PFSK-1 (cell line): ENCODE measurements at regions not wholly inside any gene's neighbourhood (a gene's known extent, or its start where the extent isn't known, plus 50 kb on each side); places are given as distances from the start of the nearest gene placed in this dataset.

Source experiments
- FOXP2 ChIP-seq: optimal IDR thresholded peaks from 2 replicates; pipeline ENCODE3; 2011; ENCODE audit warnings: borderline replicate concordance, control low read depth, inconsistent platforms; ENCODE audit not compliant: insufficient read depth; ENCODE audit errors: extremely low read length, extremely low read depth
- POLR2AphosphoS5 ChIP-seq: IDR thresholded peaks from 2 replicates; pipeline ENCODE4 v1.6.1; 2012; ENCODE audit warnings: low read depth, mild to moderate bottlenecking, control low read depth, low read length, moderate library complexity
- REST ChIP-seq, 2 experiments: IDR thresholded peaks; 2 replicates each; pipeline versions ENCODE4 v1.6.1 to v1.8.0; 2011 to 2012; ENCODE audit warnings: low read depth in 2 of 2, low read length in 2 of 2, control low read depth in 1 of 2, inconsistent platforms in 1 of 2, mild to moderate bottlenecking in 1 of 2, moderate library complexity in 1 of 2; ENCODE audit not compliant: insufficient read depth in 1 of 2
- SIN3A ChIP-seq: IDR thresholded peaks from 2 replicates; pipeline ENCODE4 v1.6.1; 2012; ENCODE audit warnings: mild to moderate bottlenecking, low read length, moderate library complexity, borderline replicate concordance; ENCODE audit not compliant: insufficient read depth
- TAF1 ChIP-seq: IDR thresholded peaks from 2 replicates; pipeline ENCODE4 v1.6.1; 2012; ENCODE audit warnings: low read length, control low read depth, borderline replicate concordance; ENCODE audit not compliant: insufficient read depth

GRCh38 chr6:156658186-156658965 lies 118.8 kb upstream of the ARID1B start:
- no peak for TF ChIP-seq POLR2AphosphoS5
- TF ChIP-seq TAF1 = no peak
- TF ChIP-seq REST (IDR thresholded peaks at IDR 0.05; ENCODE audit: insufficient read depth in 1 of 2, low read depth in 2 of 2, low read length in 2 of 2) = no peak
- TF ChIP-seq FOXP2 = no peak
- no peak for TF ChIP-seq SIN3A

- TF ChIP-seq TAF1 (no peak), REST (IDR thresholded peaks at IDR 0.05; ENCODE audit: insufficient read depth in 1 of 2, low read depth in 2 of 2, low read length in 2 of 2) (no peak), SIN3A (no peak), POLR2AphosphoS5 (no peak), FOXP2 (no peak)
Observed at GRCh38 chr6:156657296-156657695, 119.9 kb upstream of the ARID1B start.

GRCh38 chr6:156654919-156655918 lies 122.0 kb upstream of the ARID1B start:
- no peak for TF ChIP-seq TAF1
- TF ChIP-seq FOXP2 = no peak
- TF ChIP-seq POLR2AphosphoS5 = no peak

GRCh38 chr6:156652231-156652750 lies 124.9 kb upstream of the ARID1B start:
- TF ChIP-seq TAF1 (no peak), POLR2AphosphoS5 (no peak), SIN3A (no peak), FOXP2 (no peak), REST (IDR thresholded peaks at IDR 0.05; ENCODE audit: insufficient read depth in 1 of 2, low read depth in 2 of 2, low read length in 2 of 2) (no peak)

- no peak for TF ChIP-seq TAF1
- TF ChIP-seq REST (IDR thresholded peaks at IDR 0.05; ENCODE audit: insufficient read depth in 1 of 2, low read depth in 2 of 2, low read length in 2 of 2) = no peak
- TF ChIP-seq SIN3A = no peak
- no peak for TF ChIP-seq POLR2AphosphoS5
- no peak for TF ChIP-seq FOXP2
Observed at GRCh38 chr6:156651486-156651885, 125.7 kb upstream of the ARID1B start.
